ENCODE measurements at regions not wholly inside any gene's neighbourhood (a gene's known extent, or its start where the extent isn't known, plus 50 kb on each side); places are given as distances from the start of the nearest gene placed in this dataset.

GRCh38 chr1:239892602-239893001 lies 199.1 kb upstream of the FMN2 start:
- no peaks in the 10 kb centered on the region for H3K36me3 ChIP-seq
- no peak for DNase-seq (ENCODE audit: low spot score in 2 of 2)
- H3K9me3 ChIP-seq: no peaks in the 10 kb centered on the region
- no peaks in the 10 kb centered on the region for H3K4me1 ChIP-seq
- intact Hi-C loops (cut with DNase I; ENCODE audit: low total_unique reads): no loop called here
- no peak overlapping the region for H3K27ac ChIP-seq
- H3K27me3 ChIP-seq: no peaks in the 10 kb centered on the region
- TF ChIP-seq POLR2A (IDR thresholded peaks at IDR 0.05): no peak
- no peak for TF ChIP-seq CTCF (IDR thresholded peaks at IDR 0.05)
- no peak for TF ChIP-seq POLR2AphosphoS5 (IDR thresholded peaks at IDR 0.05)
- H3K4me3 ChIP-seq: no peak overlapping the region

GRCh38 chr1:239893127-239893731 lies 198.5 kb upstream of the FMN2 start:
- no peak overlapping the region for H3K27ac ChIP-seq
- TF ChIP-seq POLR2AphosphoS5 (IDR thresholded peaks at IDR 0.05) (no peak), POLR2A (IDR thresholded peaks at IDR 0.05) (no peak), CTCF (IDR thresholded peaks at IDR 0.05) (no peak)
- H3K4me1 ChIP-seq: no peaks in the 10 kb centered on the region
- H3K27me3 ChIP-seq: no peaks in the 10 kb centered on the region
- H3K4me3 ChIP-seq: no peak overlapping the region
- intact Hi-C loops (cut with DNase I; ENCODE audit: low total_unique reads): no loop called here
- DNase-seq (ENCODE audit: low spot score in 2 of 2): no peak
- no peaks in the 10 kb centered on the region for H3K9me3 ChIP-seq
- no peaks in the 10 kb centered on the region for H3K36me3 ChIP-seq

GRCh38 chr1:239896569-239896968 lies 195.1 kb upstream of the FMN2 start:
- Histone ChIP-seq H3K4me1 (no peaks in the 10 kb centered on the region), H3K27ac (no peak overlapping the region), H3K27me3 (no peaks in the 10 kb centered on the region), H3K36me3 (no peaks in the 10 kb centered on the region), H3K4me3 (no peak overlapping the region), H3K9me3 (no peaks in the 10 kb centered on the region)
- DNase-seq (ENCODE audit: low spot score in 2 of 2): no peak
- intact Hi-C loops (cut with DNase I; ENCODE audit: low total_unique reads): no loop called here
- TF ChIP-seq POLR2AphosphoS5 (IDR thresholded peaks at IDR 0.05): no peak
- no peak for TF ChIP-seq CTCF (IDR thresholded peaks at IDR 0.05)
- TF ChIP-seq POLR2A (IDR thresholded peaks at IDR 0.05): no peak

- no peak overlapping the region for H3K27ac ChIP-seq
- H3K4me1 ChIP-seq: no peaks in the 10 kb centered on the region
- DNase-seq (ENCODE audit: low spot score in 2 of 2): no peak
- no peak overlapping the region for H3K4me3 ChIP-seq
- H3K36me3 ChIP-seq: no peaks in the 10 kb centered on the region
- H3K9me3 ChIP-seq: no peaks in the 10 kb centered on the region
- intact Hi-C loops (cut with DNase I; ENCODE audit: low total_unique reads): no loop called here
- TF ChIP-seq POLR2AphosphoS5 (IDR thresholded peaks at IDR 0.05) (no peak), CTCF (IDR thresholded peaks at IDR 0.05) (no peak), POLR2A (IDR thresholded peaks at IDR 0.05) (no peak)
- no peaks in the 10 kb centered on the region for H3K27me3 ChIP-seq
Observed at GRCh38 chr1:239896980-239897379, 194.7 kb upstream of the FMN2 start.

- peak overlapping the region in 1 of 3 donors; percentile 42 for H3K4me3 ChIP-seq
- H3K4me1 ChIP-seq: no peaks in the 10 kb centered on the region
- no peaks in the 10 kb centered on the region for H3K9me3 ChIP-seq
- intact Hi-C loops (cut with DNase I; ENCODE audit: low total_unique reads): no loop called here
- DNase-seq (ENCODE audit: low spot score in 2 of 2): no peak
- TF ChIP-seq POLR2AphosphoS5 (IDR thresholded peaks at IDR 0.05) (no peak), CTCF (IDR thresholded peaks at IDR 0.05) (no peak), POLR2A (IDR thresholded peaks at IDR 0.05) (no peak)
- H3K36me3 ChIP-seq: no peaks in the 10 kb centered on the region
- no peak overlapping the region for H3K27ac ChIP-seq
- H3K27me3 ChIP-seq: no peaks in the 10 kb centered on the region
Observed at GRCh38 chr1:239897458-239897857, 194.2 kb upstream of the FMN2 start.

All from breast epithelium (tissue), 4 donors.